WTC11 (cell line): ENCODE measurements at regions not wholly inside any gene's neighbourhood (a gene's known extent, or its start where the extent isn't known, plus 50 kb on each side); places are given as distances from the start of the nearest gene placed in this dataset.
A peak's percentile ranks its signal among the peaks of the same experiment; 100 is the strongest.

Experiments used
- ATAC-seq: fragments of 200-7000 bp; cut with Tn5 transposase; 2 replicates; pipeline ENCODE4 v1.10.0; 2021; ENCODE audit warnings: mild to moderate bottlenecking, moderate library complexity
- CTCF ChIA-PET: fragments of 300-600 bp; sonication (Branson Sonifier 250); formaldehyde crosslinking; loops from one replicate; lab custom pipeline; 2021; ENCODE audit warnings: antibody characterized with exemption; lab: Charles Lee
- POLR2A ChIA-PET: fragments of 350-600 bp; sonication (Branson Sonifier 250); formaldehyde crosslinking; loops from one replicate; lab custom pipeline; 2021; ENCODE audit warnings: antibody characterized with exemption; lab: Charles Lee
- DNase-seq: peaks from one replicate; pipeline ENCODE4 v3.0.0; 2021; ENCODE audit warnings: low spot score
- H3K27ac Mint-ChIP-seq: 2 replicates; pipeline ENCODE4 v1.8.0; 2021; ENCODE audit warnings: mixed read lengths
- H3K27me3 Mint-ChIP-seq: 2 replicates; pipeline ENCODE4 v1.8.0; 2021; ENCODE audit warnings: low read depth, mild to moderate bottlenecking, moderate library complexity, mixed read lengths
- H3K36me3 Mint-ChIP-seq: 2 replicates; pipeline ENCODE4 v1.8.0; 2021; ENCODE audit warnings: mixed read lengths
- H3K4me1 Mint-ChIP-seq: 2 replicates; pipeline ENCODE4 v1.8.0; 2022; ENCODE audit warnings: mixed read lengths
- H3K4me3 Mint-ChIP-seq: 2 replicates; pipeline ENCODE4 v1.8.0; 2021; ENCODE audit warnings: mild to moderate bottlenecking, moderate library complexity, mixed read lengths
- H3K9me3 Mint-ChIP-seq: 2 replicates; pipeline ENCODE4 v1.8.0; 2021; ENCODE audit warnings: mixed read lengths
- KAT7 ChIP-seq: sonication (generic); formaldehyde crosslinking; IDR thresholded peaks from 2 replicates; pipeline ENCODE4 v1.8.1; 2023; ENCODE audit warnings: missing genetic modification reagents, mild to moderate bottlenecking, borderline replicate concordance
- NFATC4 ChIP-seq: fragments of 250-450 bp; sonication (Bioruptor Pico); IDR thresholded peaks from 2 replicates; pipeline ENCODE4 v1.9.0; 2021; ENCODE audit warnings: mild to moderate bottlenecking
- TCF7 ChIP-seq: sonication (generic); formaldehyde crosslinking; IDR thresholded peaks from 2 replicates; pipeline ENCODE4 v1.8.0; 2022; ENCODE audit warnings: mild to moderate bottlenecking, low read depth, missing genetic modification reagents, moderate library complexity
- ZNF232 ChIP-seq: sonication (generic); formaldehyde crosslinking; IDR thresholded peaks from 2 replicates; pipeline ENCODE4 v1.8.0; 2022; ENCODE audit warnings: mild to moderate bottlenecking, missing genetic modification reagents
- TF ChIP-seq, protein P1 (sequence below): fragments of 200-600 bp; IDR thresholded peaks from 2 replicates; pipeline ENCODE4 v1.8.0; 2022; ENCODE audit warnings: antibody characterized with exemption
- TF ChIP-seq, protein P2 (sequence below): sonication (generic); formaldehyde crosslinking; IDR thresholded peaks from 2 replicates; pipeline ENCODE4 v1.8.1; 2023; ENCODE audit warnings: mild to moderate bottlenecking, missing genetic modification reagents, moderate library complexity
- TF ChIP-seq, protein P3 (sequence below): sonication (generic); formaldehyde crosslinking; IDR thresholded peaks from 2 replicates; pipeline ENCODE4 v1.8.0; 2022; ENCODE audit warnings: mild to moderate bottlenecking, missing genetic modification reagents
- TF ChIP-seq, protein P4 (sequence below): fragments of 250-450 bp; sonication (Bioruptor Pico); IDR thresholded peaks from 2 replicates; pipeline ENCODE4 v1.9.0; 2021; ENCODE audit warnings: moderate library complexity, mild to moderate bottlenecking, inconsistent platforms, borderline replicate concordance
- TF ChIP-seq, protein P5 (sequence below): sonication (generic); formaldehyde crosslinking; IDR thresholded peaks from 2 replicates; pipeline ENCODE4 v1.8.1; 2023; ENCODE audit warnings: mild to moderate bottlenecking, missing genetic modification reagents
- TF ChIP-seq, protein P6 (sequence below): sonication (generic); formaldehyde crosslinking; IDR thresholded peaks from 2 replicates; pipeline ENCODE4 v1.8.1; 2022; ENCODE audit warnings: missing genetic modification reagents, borderline replicate concordance
- TF ChIP-seq, protein P7 (sequence below): sonication (generic); formaldehyde crosslinking; IDR thresholded peaks from 2 replicates; pipeline ENCODE4 v1.8.1; 2022; ENCODE audit warnings: low read depth, mild to moderate bottlenecking, moderate library complexity, missing genetic modification reagents, borderline replicate concordance

DNA sequence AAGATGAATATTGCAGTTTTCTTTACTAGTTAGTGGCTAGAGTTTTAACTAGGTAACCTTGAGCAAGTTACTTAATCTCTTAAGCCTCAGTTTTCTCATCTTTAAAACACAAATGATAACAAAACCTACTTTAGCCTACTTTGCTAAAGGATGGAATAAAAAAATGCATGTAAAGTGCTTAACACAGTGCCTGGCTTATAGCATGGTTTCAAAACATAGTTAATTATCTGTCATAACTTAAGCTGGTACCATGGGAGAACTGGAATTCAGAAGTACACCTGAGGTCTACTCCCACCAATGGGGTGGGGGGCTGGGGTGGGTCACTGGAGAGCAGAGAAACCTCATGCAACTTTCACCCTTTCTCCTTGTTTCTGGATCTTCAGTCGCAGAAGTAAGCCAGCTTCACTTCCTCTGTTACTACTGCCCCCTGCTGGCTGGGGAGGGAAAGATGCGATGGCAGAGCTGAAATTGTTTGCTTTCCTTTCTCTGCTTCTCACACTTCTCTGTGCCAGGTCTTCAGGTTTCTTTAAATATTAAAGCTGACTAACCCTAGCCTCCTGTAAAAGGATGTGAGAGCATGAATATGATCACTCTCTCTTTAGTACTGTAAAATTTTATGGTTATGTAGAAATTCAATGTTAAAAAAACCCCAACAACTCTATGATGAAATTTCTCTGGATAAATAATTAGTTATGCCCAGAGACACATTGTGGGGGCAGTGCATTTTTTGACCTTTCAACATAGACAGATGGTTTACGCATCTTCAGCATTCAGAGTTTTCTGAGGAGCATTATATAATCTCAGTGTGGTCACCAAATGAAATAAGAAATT lies 324.2 kb downstream of the HLX start:
- ATAC-seq, result peak; percentile 73
- H3K36me3 Mint-ChIP-seq, result no peaks in the 10 kb centered on the region
- POLR2A ChIA-PET, result interaction anchor here (1.1 kb wide), 1 partner anchor 17 kb away, joined by 3 read pairs; no protein-coding TSS in a partner anchor
- no peak overlapping the region for H3K4me3 Mint-ChIP-seq
- H3K27ac Mint-ChIP-seq, result no peak overlapping the region
- no peaks in the 10 kb centered on the region for H3K4me1 Mint-ChIP-seq
- no peaks in the 10 kb centered on the region for H3K27me3 Mint-ChIP-seq
- peaks cover 19% of the 10 kb centered on the region for H3K9me3 Mint-ChIP-seq
- TF ChIP-seq, protein P1, sequence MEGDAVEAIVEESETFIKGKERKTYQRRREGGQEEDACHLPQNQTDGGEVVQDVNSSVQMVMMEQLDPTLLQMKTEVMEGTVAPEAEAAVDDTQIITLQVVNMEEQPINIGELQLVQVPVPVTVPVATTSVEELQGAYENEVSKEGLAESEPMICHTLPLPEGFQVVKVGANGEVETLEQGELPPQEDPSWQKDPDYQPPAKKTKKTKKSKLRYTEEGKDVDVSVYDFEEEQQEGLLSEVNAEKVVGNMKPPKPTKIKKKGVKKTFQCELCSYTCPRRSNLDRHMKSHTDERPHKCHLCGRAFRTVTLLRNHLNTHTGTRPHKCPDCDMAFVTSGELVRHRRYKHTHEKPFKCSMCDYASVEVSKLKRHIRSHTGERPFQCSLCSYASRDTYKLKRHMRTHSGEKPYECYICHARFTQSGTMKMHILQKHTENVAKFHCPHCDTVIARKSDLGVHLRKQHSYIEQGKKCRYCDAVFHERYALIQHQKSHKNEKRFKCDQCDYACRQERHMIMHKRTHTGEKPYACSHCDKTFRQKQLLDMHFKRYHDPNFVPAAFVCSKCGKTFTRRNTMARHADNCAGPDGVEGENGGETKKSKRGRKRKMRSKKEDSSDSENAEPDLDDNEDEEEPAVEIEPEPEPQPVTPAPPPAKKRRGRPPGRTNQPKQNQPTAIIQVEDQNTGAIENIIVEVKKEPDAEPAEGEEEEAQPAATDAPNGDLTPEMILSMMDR, result peak; percentile 85
- TF ChIP-seq, protein P2, sequence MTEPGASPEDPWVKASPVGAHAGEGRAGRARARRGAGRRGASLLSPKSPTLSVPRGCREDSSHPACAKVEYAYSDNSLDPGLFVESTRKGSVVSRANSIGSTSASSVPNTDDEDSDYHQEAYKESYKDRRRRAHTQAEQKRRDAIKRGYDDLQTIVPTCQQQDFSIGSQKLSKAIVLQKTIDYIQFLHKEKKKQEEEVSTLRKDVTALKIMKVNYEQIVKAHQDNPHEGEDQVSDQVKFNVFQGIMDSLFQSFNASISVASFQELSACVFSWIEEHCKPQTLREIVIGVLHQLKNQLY (CRISPR knock-in tag), result no peak
- TF ChIP-seq, all 79 proteins: peak for 1
- DNase-seq, result peak; percentile 82
- CTCF ChIA-PET, result interaction anchor here (0.6 to 1.8 kb wide), 21 partner anchors 10 to 471 kb away, joined by 3 to 13 read pairs (median 4); partner anchors contain the start of gene HLX

DNA sequence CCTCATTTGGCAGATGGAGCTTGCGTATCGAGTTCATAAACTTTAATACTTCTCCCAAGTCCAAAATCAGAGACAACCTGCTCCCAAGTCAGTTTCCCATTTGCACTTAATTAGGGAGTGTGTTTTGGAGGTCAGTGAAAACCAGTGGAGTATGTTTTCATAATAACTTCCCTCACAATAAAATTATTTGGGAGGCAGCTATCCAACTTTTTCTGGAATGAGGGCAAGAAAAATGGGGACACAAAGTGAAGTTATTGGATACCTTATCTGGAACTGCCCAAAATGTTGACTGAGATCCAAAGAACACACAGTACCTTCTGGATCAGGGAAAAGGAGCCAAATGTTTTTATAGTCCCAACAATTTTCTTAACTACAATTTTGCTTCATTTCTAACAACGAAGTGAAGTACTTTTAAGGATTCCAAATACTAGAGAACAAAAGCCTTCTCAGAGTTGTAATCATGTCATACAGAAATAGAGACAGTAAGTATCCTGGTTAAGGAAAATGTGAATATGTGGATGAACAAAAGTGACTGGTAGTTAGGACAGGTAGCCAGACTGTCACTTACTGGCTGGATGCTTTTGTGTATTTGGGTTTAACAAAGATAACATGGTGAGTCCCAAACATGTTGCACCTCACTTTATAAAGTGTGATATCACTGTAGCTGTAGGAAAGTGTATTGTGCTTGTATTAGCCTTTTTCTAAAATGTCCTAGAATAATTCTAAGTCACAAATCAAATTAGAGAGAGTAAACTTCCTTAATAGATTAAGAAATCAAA lies 325.0 kb downstream of the HLX start:
- ATAC-seq, result no peak

DNA sequence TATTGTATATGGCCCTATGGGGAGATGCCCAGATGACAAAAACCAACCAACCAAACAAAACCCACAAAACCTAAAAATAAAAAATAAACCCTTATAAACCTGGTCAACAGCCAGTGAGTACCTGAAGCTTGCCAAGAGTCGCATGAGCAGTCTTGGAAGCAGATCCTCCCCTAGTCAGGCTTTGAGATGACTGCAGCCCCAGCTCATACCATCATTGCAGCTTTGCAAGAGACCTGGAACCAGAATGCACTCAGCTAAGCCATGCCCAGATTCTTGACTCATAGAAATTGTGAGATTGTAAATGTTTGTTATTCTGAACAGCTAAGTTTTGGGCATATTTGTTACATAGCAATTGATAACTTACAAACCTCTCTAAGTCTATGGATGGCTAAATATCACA lies 326.8 kb downstream of the HLX start:
- no peak for DNase-seq
- Mint-ChIP-seq H3K27ac (no peak overlapping the region), H3K4me1 (no peaks in the 10 kb centered on the region), H3K27me3 (no peaks in the 10 kb centered on the region), H3K36me3 (no peaks in the 10 kb centered on the region), H3K4me3 (no peak overlapping the region), H3K9me3 (peaks cover 25% of the 10 kb centered on the region)
- ATAC-seq, result no peak
- CTCF ChIA-PET, result no interaction called here
- TF ChIP-seq, protein P3, sequence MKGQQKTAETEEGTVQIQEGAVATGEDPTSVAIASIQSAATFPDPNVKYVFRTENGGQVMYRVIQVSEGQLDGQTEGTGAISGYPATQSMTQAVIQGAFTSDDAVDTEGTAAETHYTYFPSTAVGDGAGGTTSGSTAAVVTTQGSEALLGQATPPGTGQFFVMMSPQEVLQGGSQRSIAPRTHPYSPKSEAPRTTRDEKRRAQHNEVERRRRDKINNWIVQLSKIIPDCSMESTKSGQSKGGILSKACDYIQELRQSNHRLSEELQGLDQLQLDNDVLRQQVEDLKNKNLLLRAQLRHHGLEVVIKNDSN (CRISPR knock-in tag), result no peak
- TF ChIP-seq, protein P4, sequence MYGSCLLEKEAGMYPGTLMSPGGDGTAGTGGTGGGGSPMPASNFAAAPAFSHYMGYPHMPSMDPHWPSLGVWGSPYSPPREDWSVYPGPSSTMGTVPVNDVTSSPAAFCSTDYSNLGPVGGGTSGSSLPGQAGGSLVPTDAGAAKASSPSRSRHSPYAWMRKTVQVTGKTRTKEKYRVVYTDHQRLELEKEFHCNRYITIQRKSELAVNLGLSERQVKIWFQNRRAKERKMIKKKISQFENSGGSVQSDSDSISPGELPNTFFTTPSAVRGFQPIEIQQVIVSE (CRISPR knock-in tag), result no peak
- TF ChIP-seq, protein P1, result no peak
- no peak for TF ChIP-seq ZNF232 (CRISPR knock-in tag)
- POLR2A ChIA-PET, result no interaction called here

More for the DNA sequence above, 325.0 kb downstream of the HLX start:
- Mint-ChIP-seq H3K27ac (no peak overlapping the region), H3K9me3 (peaks cover 20% of the 10 kb centered on the region), H3K4me1 (no peaks in the 10 kb centered on the region), H3K27me3 (no peaks in the 10 kb centered on the region), H3K4me3 (no peak overlapping the region), H3K36me3 (no peaks in the 10 kb centered on the region)
- TF ChIP-seq TCF7, result no peak
- ChIA-PET POLR2A (no interaction called here), CTCF (interaction anchor here (0.6 to 1.8 kb wide), 21 partner anchors 11 to 471 kb away, joined by 3 to 13 read pairs (median 4); partner anchors contain the start of gene HLX)
- no peak for DNase-seq

DNA sequence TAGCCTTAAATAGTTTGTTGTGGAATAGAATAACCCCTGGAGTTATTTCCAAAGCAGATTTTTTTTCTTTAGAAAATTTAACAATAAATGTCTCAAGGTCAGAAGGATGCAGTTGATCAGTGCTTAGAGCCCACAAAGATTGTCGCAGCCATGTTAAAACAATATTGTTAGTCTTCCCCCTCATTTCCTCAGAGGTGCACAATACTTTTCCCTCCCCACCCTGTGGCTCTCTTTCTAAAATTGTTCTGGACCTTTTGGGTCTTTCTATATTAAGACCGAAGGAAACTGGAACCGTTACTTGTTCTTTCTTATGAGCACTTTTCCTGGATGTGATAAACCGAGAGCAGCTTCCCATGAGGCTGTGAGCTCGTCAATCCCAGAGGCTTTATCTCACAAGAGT lies 333.7 kb downstream of the HLX start:
- no peak for TF ChIP-seq NFATC4 (CRISPR knock-in tag)
- no peak for TF ChIP-seq KAT7 (CRISPR knock-in tag)
- TF ChIP-seq, protein P5, sequence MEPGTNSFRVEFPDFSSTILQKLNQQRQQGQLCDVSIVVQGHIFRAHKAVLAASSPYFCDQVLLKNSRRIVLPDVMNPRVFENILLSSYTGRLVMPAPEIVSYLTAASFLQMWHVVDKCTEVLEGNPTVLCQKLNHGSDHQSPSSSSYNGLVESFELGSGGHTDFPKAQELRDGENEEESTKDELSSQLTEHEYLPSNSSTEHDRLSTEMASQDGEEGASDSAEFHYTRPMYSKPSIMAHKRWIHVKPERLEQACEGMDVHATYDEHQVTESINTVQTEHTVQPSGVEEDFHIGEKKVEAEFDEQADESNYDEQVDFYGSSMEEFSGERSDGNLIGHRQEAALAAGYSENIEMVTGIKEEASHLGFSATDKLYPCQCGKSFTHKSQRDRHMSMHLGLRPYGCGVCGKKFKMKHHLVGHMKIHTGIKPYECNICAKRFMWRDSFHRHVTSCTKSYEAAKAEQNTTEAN (CRISPR knock-in tag), result no peak
- TF ChIP-seq, protein P6, sequence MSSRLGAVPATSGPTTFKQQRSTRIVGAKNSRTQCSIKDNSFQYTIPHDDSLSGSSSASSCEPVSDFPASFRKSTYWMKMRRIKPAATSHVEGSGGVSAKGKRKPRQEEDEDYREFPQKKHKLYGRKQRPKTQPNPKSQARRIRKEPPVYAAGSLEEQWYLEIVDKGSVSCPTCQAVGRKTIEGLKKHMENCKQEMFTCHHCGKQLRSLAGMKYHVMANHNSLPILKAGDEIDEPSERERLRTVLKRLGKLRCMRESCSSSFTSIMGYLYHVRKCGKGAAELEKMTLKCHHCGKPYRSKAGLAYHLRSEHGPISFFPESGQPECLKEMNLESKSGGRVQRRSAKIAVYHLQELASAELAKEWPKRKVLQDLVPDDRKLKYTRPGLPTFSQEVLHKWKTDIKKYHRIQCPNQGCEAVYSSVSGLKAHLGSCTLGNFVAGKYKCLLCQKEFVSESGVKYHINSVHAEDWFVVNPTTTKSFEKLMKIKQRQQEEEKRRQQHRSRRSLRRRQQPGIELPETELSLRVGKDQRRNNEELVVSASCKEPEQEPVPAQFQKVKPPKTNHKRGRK (CRISPR knock-in tag), result no peak
- TF ChIP-seq, protein P7, sequence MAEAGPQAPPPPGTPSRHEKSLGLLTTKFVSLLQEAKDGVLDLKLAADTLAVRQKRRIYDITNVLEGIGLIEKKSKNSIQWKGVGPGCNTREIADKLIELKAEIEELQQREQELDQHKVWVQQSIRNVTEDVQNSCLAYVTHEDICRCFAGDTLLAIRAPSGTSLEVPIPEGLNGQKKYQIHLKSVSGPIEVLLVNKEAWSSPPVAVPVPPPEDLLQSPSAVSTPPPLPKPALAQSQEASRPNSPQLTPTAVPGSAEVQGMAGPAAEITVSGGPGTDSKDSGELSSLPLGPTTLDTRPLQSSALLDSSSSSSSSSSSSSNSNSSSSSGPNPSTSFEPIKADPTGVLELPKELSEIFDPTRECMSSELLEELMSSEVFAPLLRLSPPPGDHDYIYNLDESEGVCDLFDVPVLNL (CRISPR knock-in tag), result no peak
- H3K4me1 Mint-ChIP-seq, result no peaks in the 10 kb centered on the region

More for the DNA sequence above, 333.7 kb downstream of the HLX start:
- no peaks in the 10 kb centered on the region for H3K36me3 Mint-ChIP-seq
- peaks cover 24% of the 10 kb centered on the region for H3K9me3 Mint-ChIP-seq
- H3K4me3 Mint-ChIP-seq, result no peak overlapping the region
- CTCF ChIA-PET, result no interaction called here
- POLR2A ChIA-PET, result no interaction called here
- no peak overlapping the region for H3K27ac Mint-ChIP-seq
- no peaks in the 10 kb centered on the region for H3K27me3 Mint-ChIP-seq
- no peak for ATAC-seq
- DNase-seq, result no peak
